Caco-2 (cell line): ENCODE measurements at regions not wholly inside any gene's neighbourhood (a gene's known extent, or its start where the extent isn't known, plus 50 kb on each side); places are given as distances from the start of the nearest gene placed in this dataset.

Experiments
- BruUV-seq: library from RNA; stranded (reverse); fragments of 400-500 nt; replicated peaks from 2 replicates; lab custom pipeline; 2021; lab: Mats Ljungman, UMichigan
- CTCF ChIA-PET: fragments of 300-600 bp; sonication (Branson Sonifier 250); formaldehyde crosslinking; loops from one replicate; lab custom pipeline; 2022; ENCODE audit warnings: antibody characterized with exemption; lab: Charles Lee
- POLR2A ChIA-PET: fragments of 300-600 bp; sonication (Branson Sonifier 250); formaldehyde crosslinking; loops from one replicate; lab custom pipeline; 2022; ENCODE audit warnings: antibody characterized with exemption; lab: Charles Lee
- DNase-seq, 2 experiments: peaks; one replicate each; pipeline versions ENCODE4 v3.0.0 to v3.0.0-alpha.2; 2020 to 2022
- H3K27me3 ChIP-seq: replicated peaks from 2 replicates; pipeline ENCODE4 v1.6.0; 2011; ENCODE audit warnings: low read length; ENCODE audit not compliant: control insufficient read depth, insufficient read depth
- H3K36me3 ChIP-seq: 2 replicates; pipeline ENCODE4 v1.5.1; 2011; ENCODE audit warnings: low read length; ENCODE audit not compliant: control insufficient read depth, insufficient read depth
- H3K4me1 ChIP-seq: fragments of 250-450 bp; sonication (Bioruptor Pico); 2 replicates; pipeline ENCODE4 v1.5.1; 2020; ENCODE audit warnings: mild to moderate bottlenecking
- H3K4me3 ChIP-seq: 2 replicates; pipeline ENCODE4 v1.5.1; 2011; ENCODE audit warnings: low read depth, mild to moderate bottlenecking, control low read depth, low read length
- H3K9me3 ChIP-seq: fragments of 250-450 bp; sonication (Bioruptor Pico); 2 replicates; pipeline ENCODE4 v1.5.1; 2020; ENCODE audit warnings: mild to moderate bottlenecking, moderate library complexity
- H3K27ac Mint-ChIP-seq: one replicate; pipeline ENCODE4 v1.8.0; 2022; ENCODE audit warnings: mixed read lengths; ENCODE audit not compliant: unreplicated experiment
- H3K27me3 Mint-ChIP-seq: one replicate; pipeline ENCODE4 v1.8.0; 2022; ENCODE audit warnings: mixed read lengths; ENCODE audit not compliant: insufficient read depth, unreplicated experiment
- H3K36me3 Mint-ChIP-seq: one replicate; pipeline ENCODE4 v1.8.0; 2022; ENCODE audit warnings: mild to moderate bottlenecking, mixed read lengths; ENCODE audit not compliant: insufficient read depth, unreplicated experiment
- H3K4me1 Mint-ChIP-seq: one replicate; pipeline ENCODE4 v1.8.0; 2022; ENCODE audit warnings: low read depth, mixed read lengths; ENCODE audit not compliant: unreplicated experiment
- H3K4me3 Mint-ChIP-seq: one replicate; pipeline ENCODE4 v1.8.0; 2022; ENCODE audit warnings: mild to moderate bottlenecking, moderate library complexity, mixed read lengths; ENCODE audit not compliant: unreplicated experiment
- H3K9me3 Mint-ChIP-seq: one replicate; pipeline ENCODE4 v1.8.0; 2022; ENCODE audit warnings: mixed read lengths; ENCODE audit not compliant: unreplicated experiment
- intact Hi-C: fragments of 100-400 bp; cut with micrococcal nuclease; formaldehyde crosslinking; loops from one replicate; pipeline ENCODE4 v1.10.0; 2022; ENCODE audit not compliant: unreplicated experiment
- TF ChIP-seq, protein P1 (sequence below), 2 experiments: fragments of 200-600 bp in 1 of 2; IDR thresholded peaks; 1 replicate in 1 of 2; 2 replicates in 1 of 2; pipeline versions ENCODE4 v1.5.1 to v1.8.0; 2011 to 2022; ENCODE audit warnings: antibody characterized with exemption in 1 of 2, control low read depth in 1 of 2, inconsistent platforms in 1 of 2, low read depth in 1 of 2, low read length in 1 of 2, mild to moderate bottlenecking in 1 of 2, moderate library complexity in 1 of 2; ENCODE audit not compliant: insufficient read depth in 1 of 2, severe bottlenecking in 1 of 2, unreplicated experiment in 1 of 2

DNA sequence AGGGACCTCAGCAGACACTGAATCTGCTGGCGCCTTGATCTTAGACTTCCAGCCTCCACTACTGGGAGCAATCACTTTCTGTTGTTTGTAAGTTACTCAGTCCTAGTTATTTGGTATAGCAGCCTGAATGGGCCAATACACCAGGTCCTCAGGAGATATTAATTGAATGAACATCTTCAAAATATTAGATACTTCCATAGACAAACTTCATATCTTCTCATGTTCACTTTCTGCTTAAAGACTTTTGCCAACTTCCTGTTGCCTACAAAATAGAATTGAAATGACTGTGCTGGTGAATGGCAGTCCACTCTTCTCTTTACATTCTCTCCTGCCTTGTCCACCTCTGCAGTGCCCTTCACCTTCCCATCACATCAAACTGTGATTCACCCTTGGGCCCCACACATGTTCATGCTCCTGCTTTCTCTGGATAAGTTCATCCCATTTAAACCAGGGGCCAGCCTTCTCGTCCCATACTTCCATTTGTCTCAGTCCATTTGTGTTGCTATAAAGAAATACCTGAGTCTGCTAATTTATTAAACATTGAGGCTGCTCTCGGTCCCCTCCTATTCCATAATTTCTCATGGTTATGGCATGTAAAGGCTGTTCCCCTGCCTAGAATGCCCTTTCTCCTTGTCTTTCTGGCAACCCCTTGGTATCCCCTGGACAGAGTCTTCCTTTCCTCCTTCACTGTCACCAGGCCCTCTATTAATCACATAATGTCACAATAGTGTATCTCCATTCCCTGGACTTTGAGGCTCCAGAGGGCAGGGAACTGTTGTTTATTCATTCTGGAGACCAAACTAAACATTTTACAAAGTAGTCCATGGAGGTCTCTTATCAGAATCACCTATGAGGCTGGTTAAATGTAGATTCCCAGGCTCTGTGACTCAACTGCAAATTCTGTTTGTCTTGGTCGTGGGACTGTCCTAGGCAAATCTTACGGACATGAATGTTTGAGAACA is 148.3 kb upstream of the TMEM170B start:
- Mint-ChIP-seq H3K36me3 (peaks cover 9% of the 10 kb centered on the region), H3K27me3 (no peaks in the 10 kb centered on the region), H3K4me3 (no peak overlapping the region), H3K27ac (no peak overlapping the region), H3K9me3 (peaks cover 11% of the 10 kb centered on the region), H3K4me1 (peaks cover 11% of the 10 kb centered on the region)
- ChIA-PET CTCF (no interaction called here), POLR2A (interaction anchor here (1.1 to 1.8 kb wide), 2 partner anchors 22 to 157 kb away, joined by 6 read pairs; partner anchors contain the start of gene NEDD9)
- TF ChIP-seq, protein P1, sequence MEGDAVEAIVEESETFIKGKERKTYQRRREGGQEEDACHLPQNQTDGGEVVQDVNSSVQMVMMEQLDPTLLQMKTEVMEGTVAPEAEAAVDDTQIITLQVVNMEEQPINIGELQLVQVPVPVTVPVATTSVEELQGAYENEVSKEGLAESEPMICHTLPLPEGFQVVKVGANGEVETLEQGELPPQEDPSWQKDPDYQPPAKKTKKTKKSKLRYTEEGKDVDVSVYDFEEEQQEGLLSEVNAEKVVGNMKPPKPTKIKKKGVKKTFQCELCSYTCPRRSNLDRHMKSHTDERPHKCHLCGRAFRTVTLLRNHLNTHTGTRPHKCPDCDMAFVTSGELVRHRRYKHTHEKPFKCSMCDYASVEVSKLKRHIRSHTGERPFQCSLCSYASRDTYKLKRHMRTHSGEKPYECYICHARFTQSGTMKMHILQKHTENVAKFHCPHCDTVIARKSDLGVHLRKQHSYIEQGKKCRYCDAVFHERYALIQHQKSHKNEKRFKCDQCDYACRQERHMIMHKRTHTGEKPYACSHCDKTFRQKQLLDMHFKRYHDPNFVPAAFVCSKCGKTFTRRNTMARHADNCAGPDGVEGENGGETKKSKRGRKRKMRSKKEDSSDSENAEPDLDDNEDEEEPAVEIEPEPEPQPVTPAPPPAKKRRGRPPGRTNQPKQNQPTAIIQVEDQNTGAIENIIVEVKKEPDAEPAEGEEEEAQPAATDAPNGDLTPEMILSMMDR (IDR thresholded peaks at IDR 0.05; ENCODE audit: insufficient read depth in 1 of 2, low read depth in 1 of 2, low read length in 1 of 2, severe bottlenecking in 1 of 2, unreplicated experiment in 1 of 2) = no peak
- DNase-seq = peak in 1 of 2 experiments; percentile 24
- H3K4me1 ChIP-seq = peaks cover 52% of the 10 kb centered on the region
- peaks cover 10% of the 10 kb centered on the region for H3K9me3 ChIP-seq
- BruUV-seq = TSS peak; percentile 95
- H3K4me3 ChIP-seq = no peak overlapping the region
- no peaks in the 10 kb centered on the region; the same call in 1 of the 2 replicates for H3K36me3 ChIP-seq
- intact Hi-C loops = no loop called here
- no peaks in the 10 kb centered on the region for H3K27me3 ChIP-seq

DNA sequence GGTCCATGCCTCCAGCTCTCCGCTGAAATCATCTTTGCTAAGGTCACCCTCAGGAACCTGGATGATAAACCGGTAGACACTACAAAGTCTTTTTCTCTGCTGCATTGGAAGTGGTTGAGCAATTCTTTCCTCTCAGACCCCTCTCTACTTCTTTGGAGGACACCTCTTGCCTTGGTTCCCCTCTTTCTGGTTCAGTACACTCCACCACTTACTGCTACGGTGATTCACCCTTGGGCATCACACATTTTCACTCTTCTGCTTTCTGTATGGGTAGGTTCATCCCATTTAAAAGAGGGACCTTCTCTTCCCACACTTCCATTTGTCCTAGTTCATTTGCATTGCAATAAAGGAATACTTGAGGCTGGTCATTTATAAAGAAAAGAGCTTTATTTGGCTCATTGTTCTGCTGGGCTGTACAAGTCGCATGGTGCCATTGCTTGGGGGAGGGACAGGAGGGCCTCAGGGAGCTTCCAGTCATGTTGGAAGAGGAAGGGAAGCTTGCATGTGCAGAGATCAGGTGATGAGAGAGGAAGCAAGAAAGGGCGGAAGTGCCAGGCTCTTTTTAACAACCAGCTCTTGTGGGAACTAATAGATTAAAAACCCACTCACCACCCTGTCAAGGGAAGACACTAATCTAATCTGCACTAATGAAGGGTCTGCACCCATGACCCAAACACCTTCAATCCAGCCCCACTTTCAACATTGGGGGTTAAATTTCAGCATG is 149.7 kb upstream of the TMEM170B start:
- H3K27me3 Mint-ChIP-seq = no peaks in the 10 kb centered on the region
- Histone ChIP-seq H3K4me1 (peaks cover 40% of the 10 kb centered on the region), H3K9me3 (peaks cover 10% of the 10 kb centered on the region), H3K36me3 (no peaks in the 10 kb centered on the region), H3K4me3 (no peak overlapping the region), H3K27me3 (no peaks in the 10 kb centered on the region)
- no peak for DNase-seq
- no peak overlapping the region for H3K4me3 Mint-ChIP-seq
- ChIA-PET CTCF (no interaction called here), POLR2A (interaction anchor here (1.2 kb wide), 1 partner anchor 21 kb away, joined by 3 read pairs; no protein-coding TSS in a partner anchor)
- TF ChIP-seq, protein P1 (IDR thresholded peaks at IDR 0.05; ENCODE audit: insufficient read depth in 1 of 2, low read depth in 1 of 2, low read length in 1 of 2, severe bottlenecking in 1 of 2, unreplicated experiment in 1 of 2) = no peak
- no peak overlapping the region for H3K27ac Mint-ChIP-seq
- BruUV-seq = no TSS peak
- H3K4me1 Mint-ChIP-seq = peaks cover 7% of the 10 kb centered on the region
- H3K9me3 Mint-ChIP-seq = peaks cover 11% of the 10 kb centered on the region
- H3K36me3 Mint-ChIP-seq = peaks cover 4% of the 10 kb centered on the region
- intact Hi-C loops = no loop called here

DNA sequence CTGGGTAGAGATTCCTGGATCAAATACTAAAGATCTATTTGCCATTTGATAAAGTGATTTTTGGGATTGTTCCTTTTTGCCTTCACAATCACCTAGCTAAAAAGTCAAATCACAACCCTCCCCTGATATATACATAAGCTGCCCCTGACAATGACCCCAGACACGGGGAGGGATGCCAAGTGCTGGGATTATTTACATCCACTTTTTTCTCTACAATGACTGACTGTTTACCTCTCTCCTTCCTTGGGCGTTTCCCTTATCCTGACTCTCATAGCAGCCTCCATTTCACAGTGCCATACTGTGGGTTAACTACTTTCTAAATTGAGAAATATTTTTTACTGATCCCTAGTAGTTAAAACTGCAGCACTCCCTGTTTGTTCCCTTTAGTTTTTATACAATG is 150.8 kb upstream of the TMEM170B start:
- TF ChIP-seq, protein P1 (IDR thresholded peaks at IDR 0.05; ENCODE audit: insufficient read depth in 1 of 2, low read depth in 1 of 2, low read length in 1 of 2, severe bottlenecking in 1 of 2, unreplicated experiment in 1 of 2) = no peak
- Mint-ChIP-seq H3K4me1 (no peaks in the 10 kb centered on the region), H3K4me3 (no peak overlapping the region), H3K27ac (peak overlapping the region; percentile 5), H3K9me3 (no peaks in the 10 kb centered on the region), H3K27me3 (no peaks in the 10 kb centered on the region), H3K36me3 (no peaks in the 10 kb centered on the region)
- peaks cover 5% of the 10 kb centered on the region; the same call in 1 of the 2 replicates for H3K9me3 ChIP-seq
- ChIA-PET CTCF (no interaction called here), POLR2A (no interaction called here)
- H3K36me3 ChIP-seq = no peaks in the 10 kb centered on the region
- no peak overlapping the region for H3K4me3 ChIP-seq
- intact Hi-C loops = no loop called here
- BruUV-seq = no TSS peak
- no peaks in the 10 kb centered on the region for H3K27me3 ChIP-seq
- DNase-seq = no peak
- H3K4me1 ChIP-seq = peaks cover 30% of the 10 kb centered on the region
